GM18861 (cell line): ENCODE measurements at regions not wholly inside any gene's neighbourhood (a gene's known extent, or its start where the extent isn't known, plus 50 kb on each side); places are given as distances from the start of the nearest gene placed in this dataset.

Experiments used
- ATAC-seq: cut with Tn5 transposase; IDR thresholded peaks from one replicate; pipeline ENCODE4 v1.9.1; 2021; ENCODE audit not compliant: unreplicated experiment

GRCh38 chr14:71687166-71687831 is 244.9 kb upstream of the RGS6 start:
- no peak for ATAC-seq

- ATAC-seq: no peak
Measured at GRCh38 chr14:71688576-71688975, 243.7 kb upstream of the RGS6 start.

- ATAC-seq: no peak
Measured at GRCh38 chr14:71690478-71690877, 241.8 kb upstream of the RGS6 start.

- no peak for ATAC-seq
Measured at GRCh38 chr14:71692496-71692895, 239.7 kb upstream of the RGS6 start.

- no peak for ATAC-seq
Measured at GRCh38 chr14:71693381-71693780, 238.8 kb upstream of the RGS6 start.

- no peak for ATAC-seq
Measured at GRCh38 chr14:71694591-71695530, 237.4 kb upstream of the RGS6 start.

GRCh38 chr14:71695611-71696350 is 236.4 kb upstream of the RGS6 start:
- no peak for ATAC-seq

- ATAC-seq: no peak
Measured at GRCh38 chr14:71698027-71698426, 234.2 kb upstream of the RGS6 start.

GRCh38 chr14:71698673-71699072 is 233.6 kb upstream of the RGS6 start:
- no peak for ATAC-seq

GRCh38 chr14:71701990-71702389 is 230.2 kb upstream of the RGS6 start:
- no peak for ATAC-seq

GRCh38 chr14:71702786-71703185 is 229.4 kb upstream of the RGS6 start:
- no peak for ATAC-seq

GRCh38 chr14:71703477-71703876 is 228.8 kb upstream of the RGS6 start:
- ATAC-seq: no peak

- no peak for ATAC-seq
Measured at GRCh38 chr14:71704210-71704609, 228.0 kb upstream of the RGS6 start.

GRCh38 chr14:71705460-71705859 is 226.8 kb upstream of the RGS6 start:
- ATAC-seq: no peak

- no peak for ATAC-seq
Measured at GRCh38 chr14:71709076-71709475, 223.2 kb upstream of the RGS6 start.

GRCh38 chr14:71709987-71710386 is 222.2 kb upstream of the RGS6 start:
- ATAC-seq: no peak

- no peak for ATAC-seq
Measured at GRCh38 chr14:71711125-71711524, 221.1 kb upstream of the RGS6 start.

GRCh38 chr14:71711619-71712018 is 220.6 kb upstream of the RGS6 start:
- ATAC-seq: no peak

- no peak for ATAC-seq
Measured at GRCh38 chr14:71712478-71712877, 219.8 kb upstream of the RGS6 start.

- no peak for ATAC-seq
Measured at GRCh38 chr14:71713016-71713415, 219.2 kb upstream of the RGS6 start.

GRCh38 chr14:71713451-71713850 is 218.8 kb upstream of the RGS6 start:
- no peak for ATAC-seq

GRCh38 chr14:71714225-71714624 is 218.0 kb upstream of the RGS6 start:
- ATAC-seq: no peak
